CD4-positive, alpha-beta T cell treated with Interleukin-4 for 4 hours (primary cell): ENCODE measurements at regions not wholly inside any gene's neighbourhood (a gene's known extent, or its start where the extent isn't known, plus 50 kb on each side); places are given as distances from the start of the nearest gene placed in this dataset.
A peak's percentile ranks its signal among the peaks of the same experiment; 100 is the strongest.

ENCODE experiments used
- DNase-seq: peaks from one replicate; pipeline ENCODE4 v3.0.0-alpha.2; 2020

DNA sequence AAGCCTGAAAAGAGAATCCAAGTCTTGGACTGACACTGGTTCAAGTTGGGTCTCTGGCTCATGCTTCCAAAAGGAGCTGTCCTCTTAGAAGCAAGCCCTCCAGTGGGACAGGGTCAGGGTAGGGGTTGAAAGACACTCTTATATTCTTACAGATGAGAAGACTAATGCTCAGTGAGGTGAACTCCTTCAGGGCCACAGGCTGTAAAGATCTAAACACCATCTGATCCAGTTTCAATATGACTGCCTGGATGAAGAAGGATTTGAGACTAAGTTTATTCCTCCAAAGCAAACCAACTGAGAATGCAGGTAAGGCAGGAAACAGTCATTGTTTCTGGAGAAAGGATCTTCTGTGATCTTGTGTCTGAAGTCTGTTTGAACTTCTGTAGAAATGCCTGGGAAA, 99.0 kb upstream of the TAB2 start:
- peak; percentile 42 for DNase-seq

DNA sequence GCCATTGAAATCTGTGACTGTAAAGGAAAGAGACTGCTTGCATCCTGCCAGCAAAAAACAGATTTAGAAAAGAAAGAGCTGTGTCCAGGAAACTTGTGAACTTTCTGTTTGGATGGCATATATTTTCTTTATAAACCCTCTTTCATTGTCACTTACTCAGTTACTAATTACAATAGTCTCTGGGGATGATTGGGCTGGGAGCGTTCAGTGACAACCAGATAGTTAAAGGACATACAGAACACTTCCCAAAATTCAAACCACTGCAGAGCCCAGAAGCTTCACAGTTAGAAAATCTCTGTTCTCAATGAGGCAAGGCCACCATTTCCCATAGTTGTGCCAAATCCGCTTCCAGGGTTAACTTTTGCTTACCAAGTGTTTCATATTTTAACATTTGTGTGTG, 98.6 kb upstream of the TAB2 start:
- DNase-seq: no peak

DNA sequence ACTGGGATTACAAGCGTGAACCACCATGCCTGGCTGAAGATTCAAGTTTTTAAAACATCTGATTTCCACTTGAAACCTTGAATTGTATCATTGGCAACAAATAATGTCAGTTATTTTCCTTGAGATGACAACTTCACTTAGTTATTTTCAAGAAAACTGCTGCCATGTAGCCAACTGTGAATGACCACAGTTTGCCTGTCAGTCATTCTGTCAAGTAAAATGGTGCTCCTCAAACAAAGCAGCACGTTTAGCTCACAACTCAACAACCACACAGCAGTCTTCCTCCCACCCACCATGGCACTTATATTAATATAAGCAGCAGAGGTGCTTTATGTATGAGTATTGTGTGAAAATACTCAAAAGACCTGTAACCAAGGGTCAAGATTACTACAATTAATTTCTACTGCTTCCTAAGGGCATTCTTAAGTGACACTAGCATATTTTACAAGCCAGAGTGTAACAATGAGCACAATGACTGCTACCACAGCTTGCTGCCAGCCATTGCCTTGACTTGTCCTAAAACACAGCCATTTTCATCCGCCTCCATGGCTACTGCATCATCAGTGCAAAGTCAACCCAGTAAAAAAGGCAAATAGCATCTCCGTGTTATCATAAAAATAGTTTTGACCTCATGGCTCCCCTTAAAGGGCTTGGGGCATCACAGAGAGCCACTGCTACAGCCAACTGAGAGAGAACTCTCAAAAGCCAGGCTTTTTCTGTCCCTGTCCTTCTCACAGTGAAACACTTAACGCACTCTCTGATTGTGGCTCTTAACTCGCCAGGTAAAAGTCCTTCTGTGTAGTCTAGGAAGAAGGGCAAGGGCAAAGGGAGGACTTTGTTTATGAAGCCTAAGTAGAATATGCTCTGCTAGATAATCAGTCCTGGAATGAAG, 96.4 kb upstream of the TAB2 start:
- DNase-seq: no peak

DNA sequence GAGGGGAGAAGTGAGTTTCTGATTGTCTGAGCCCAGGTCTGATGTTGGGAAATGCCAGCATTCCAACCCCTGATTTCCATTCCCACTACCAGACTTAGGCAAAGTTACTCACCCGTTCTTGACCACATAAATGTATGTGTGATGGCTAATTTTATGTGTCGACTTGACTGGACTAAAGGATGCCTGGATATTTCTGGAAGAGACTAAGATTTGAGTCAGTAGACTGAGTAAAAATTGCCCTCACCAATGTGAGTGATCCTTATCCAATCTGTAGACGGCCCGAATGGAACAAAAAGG, 95.8 kb upstream of the TAB2 start:
- no peak for DNase-seq

DNA sequence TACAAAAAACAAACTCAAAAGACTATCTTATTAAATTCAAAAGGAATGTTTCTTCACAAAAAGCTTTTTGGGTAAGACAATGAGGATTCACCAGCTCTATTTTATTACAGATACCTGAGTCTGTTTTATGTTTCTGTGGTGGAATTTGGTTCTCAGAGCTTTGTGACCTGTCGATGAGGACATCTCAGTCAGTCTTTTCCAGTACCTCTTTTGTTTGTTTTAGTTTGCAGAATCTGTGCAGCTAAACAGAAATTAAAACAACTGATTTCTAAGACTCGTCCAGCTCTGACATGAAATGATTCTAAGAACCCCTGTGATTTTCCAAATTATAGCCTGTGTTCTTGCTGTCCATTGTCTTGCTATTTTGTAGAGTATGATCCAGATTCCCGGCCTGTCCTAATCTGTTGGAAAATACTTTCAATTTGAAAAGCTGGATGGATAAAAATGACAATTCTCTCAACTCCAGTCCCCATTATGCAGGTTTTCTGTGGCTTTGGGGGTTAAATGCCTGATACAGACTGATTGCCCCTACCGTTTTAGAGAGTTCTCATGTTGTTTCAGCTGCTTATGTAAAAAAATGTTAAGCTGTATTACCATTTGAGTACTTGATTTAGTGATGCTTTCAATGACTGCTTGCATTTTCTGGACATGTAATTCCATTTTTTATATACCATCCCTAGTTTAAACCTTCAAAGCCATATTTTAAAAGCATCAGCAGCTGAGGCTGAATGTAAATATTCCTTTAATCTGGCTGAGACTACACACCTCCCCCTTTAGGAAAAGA, 94.2 kb upstream of the TAB2 start:
- DNase-seq: no peak

DNA sequence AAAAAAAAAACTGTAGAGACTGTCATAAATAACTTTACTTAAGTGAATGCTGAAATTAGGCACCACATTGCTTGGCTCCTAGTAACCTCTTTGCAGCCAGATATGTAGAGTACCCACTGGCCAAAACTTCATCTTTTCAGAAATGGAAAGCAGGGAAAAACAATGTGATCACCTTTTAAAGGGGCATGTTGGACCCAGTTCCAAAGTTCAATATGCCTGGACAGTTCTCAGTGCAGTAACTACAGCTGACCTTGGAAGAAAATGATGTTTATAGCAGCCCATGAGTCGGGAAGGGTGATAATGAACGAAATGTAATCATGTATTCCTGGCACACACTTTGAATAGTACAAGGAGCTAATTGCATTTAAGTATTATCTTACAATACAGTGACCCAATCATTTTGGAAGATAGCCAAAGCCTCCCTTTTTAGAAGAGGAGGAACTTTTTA, 93.6 kb upstream of the TAB2 start:
- DNase-seq: no peak

DNA sequence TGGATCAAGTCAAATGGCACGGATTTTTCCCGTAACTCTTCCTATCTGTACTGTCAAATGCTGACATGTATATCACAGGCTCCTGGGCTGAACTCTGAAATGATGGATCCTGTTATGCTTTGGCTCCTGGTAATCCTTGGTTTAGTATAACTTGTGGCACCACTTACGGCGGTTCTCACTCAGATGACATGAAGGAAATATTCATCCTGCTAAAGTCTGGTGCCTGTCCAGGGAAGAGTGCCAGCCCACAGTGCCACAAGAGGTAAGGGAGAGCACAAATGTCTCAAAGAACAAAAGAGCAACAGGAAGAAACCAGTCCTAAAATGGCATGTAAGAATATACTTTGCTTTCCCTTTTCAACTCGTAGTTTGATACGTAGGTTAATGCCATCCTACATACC, 93.1 kb upstream of the TAB2 start:
- no peak for DNase-seq

DNA sequence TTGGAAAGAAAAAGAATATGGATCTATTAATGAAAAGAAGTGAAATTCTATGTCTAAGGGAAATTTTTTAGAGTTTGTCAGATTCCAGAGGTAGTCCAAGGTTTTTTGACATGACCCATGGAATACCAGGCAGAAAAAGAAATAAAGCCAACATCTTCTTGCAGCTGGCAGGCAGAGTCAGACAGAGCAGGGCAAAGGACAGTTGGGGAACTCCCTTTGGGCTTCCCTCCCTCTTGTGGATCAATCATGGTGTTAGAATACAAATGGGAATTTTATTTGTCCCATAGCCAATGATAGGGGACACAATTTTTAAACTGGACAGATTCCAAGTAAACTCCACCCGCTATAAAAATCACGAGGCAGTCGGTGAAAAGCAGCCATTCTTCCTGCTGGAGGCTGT, 92.1 kb upstream of the TAB2 start:
- DNase-seq: no peak

DNA sequence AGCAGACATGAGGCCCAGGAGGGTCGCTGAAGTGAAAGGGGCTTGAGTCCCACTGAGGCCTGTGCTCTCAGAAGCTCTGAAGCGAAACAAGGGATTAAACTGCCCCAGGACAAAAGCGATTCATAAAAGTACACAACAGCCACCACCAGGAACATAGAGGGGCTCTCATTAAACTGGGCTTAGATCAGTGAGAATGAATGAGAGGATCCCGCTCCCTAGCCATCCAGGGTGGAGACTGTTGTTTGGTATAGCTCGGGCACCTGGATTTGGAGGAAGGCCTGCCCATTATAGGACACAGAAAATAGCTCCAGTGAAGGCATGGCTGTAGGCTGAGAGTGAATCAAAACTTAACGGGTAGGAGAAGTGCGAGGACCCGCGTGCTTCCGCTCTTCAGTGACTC, 91.6 kb upstream of the TAB2 start:
- no peak for DNase-seq

DNA sequence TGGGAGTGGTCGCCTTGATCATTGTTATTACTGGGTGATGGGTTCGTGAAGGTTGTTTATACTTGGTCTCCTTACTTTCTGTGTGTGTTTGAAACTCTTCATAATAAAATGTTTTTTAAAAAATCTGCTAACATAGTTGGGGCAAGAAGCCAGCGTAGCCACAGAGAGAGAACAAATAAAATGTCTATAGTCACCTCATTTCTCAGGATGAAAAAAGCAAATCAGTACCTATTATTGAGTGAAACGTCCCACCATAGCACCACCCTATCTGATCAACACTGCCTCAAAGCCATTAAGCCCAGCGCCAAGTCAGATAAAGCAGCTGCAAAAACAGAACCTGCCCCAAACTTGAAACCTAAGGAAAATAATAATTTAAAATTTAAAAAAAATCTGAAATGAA, 89.7 kb upstream of the TAB2 start:
- DNase-seq: no peak

DNA sequence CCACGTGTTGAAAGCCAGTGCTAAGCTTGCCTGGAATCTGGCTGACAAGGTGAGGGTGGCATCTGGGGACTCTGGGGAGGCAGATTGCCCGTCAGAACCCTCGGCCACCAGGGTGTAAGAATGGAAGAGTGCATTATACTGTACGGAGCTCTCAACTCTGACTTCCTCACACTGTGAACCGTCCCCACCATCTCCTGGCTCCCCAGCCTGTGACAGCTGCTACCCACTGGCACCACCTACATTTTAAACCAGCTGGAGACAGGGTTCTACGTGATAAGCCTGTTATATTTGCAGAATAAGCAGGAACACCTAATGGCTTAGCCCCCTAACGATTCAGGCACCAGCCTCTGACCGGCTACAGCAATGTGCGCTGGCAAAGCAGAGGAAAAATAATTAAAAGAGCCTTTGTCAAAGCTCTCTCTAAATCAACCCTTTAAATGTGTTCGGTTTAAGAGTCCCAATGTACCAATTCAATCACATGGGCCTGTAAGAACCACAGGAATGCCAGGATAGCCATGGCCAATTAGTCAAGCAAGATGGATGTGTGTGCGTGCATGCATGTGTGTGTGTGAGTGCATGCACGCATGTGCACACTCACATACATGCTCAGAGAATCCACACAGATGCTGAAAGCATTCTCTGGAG, 89.1 kb upstream of the TAB2 start:
- DNase-seq: no peak

DNA sequence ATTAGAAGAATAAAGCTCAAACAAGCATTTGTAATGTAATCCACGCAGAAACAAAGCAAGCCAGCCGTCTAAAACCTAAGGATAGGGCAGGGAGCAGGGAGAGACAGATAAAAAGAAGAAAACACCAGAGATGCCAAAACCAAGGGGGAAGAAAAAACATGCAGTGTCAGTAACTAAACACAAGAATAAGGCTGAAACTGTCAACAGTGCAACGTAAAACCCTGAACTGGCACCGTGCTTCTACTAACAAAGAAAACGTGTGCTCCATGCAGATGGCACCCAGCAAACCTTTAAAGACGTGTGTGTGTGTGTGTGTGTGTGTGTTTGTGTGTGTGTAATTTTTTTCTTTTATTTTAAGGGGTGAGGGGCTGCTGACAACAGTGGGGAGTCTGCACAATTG, 88.4 kb upstream of the TAB2 start:
- DNase-seq: no peak

DNA sequence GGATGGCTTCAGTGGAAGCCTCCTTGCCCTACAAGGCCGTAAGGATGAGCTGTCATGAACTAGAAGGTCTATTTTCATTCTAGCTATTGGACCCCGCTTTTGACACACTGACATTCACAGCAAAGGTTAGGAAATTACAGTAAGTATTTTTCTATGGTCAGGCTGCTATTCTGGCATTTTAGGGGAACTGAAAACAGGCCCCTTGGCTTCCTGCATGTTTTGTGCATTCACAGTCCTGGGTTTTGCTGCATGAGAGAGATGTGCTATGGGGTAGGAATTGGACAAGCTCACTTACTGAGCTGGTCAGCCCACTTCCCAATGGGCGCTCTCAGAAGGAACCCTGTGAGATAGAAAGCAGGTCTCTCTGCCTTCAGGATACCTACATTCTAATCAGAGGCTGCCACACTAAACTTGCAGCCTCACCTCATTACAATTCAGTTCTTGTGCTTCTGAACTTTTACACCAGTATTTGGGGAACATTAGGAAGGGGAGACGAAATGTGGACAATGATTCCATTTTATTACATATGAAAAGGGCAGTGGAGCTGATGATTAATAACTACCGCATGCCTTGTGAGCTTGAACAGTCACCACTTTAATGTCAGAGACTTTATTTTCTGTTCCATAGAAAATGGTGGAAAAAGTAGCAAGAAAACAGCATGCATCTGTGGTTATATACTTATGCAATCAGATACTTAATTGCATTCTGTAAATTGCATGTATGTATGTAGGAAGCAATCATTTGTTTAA, 86.6 kb upstream of the TAB2 start:
- DNase-seq: no peak

DNA sequence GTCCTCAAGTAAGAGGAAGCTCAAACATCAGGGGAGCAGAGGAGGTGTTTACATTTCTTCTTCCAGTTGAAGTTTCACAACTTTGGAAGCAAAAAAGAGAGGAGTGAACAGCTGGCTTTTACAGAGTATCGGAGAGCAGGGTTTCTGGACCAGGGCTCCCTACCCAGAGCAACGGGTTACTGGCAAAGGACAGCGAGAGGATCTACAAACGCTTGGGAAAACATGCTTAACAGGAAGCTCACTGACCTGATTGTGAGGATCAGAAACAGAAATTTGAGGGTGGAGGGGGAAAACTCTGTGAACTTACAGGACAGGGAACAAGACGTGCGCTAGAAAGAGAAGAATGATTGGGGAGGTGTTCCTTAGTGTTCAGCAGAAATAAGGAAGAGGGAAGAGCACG, 85.7 kb upstream of the TAB2 start:
- no peak for DNase-seq

DNA sequence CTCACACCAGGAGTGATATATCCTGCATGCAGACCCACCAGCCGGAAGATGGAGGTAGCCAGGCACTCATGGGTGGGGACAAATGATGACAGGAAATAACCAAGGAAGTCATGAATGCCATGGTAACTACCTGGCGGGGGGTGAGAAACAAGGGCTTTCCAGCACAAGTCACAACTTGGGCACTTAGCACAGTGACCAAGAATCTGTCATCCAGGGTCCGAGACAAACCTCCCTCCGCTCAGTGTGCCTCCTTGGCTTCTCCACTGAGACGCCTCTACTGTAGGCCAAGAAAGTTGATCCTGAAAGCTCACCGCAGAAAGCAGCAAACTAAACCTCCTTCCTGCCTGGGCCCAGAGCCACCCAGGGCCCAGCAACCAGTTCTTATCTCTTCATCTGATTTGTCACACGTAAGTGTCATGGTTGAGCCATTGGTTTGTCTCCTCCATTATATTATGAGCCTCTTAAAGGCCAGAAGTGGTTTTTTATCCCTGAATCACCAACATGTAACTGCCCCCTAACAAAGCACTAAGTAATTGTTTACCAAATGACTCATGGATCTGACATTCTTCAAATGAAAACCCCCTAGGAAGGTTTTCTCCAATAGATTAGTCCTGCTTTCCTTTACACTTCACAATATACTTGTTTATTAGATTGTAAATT, 84.3 kb upstream of the TAB2 start:
- peak; percentile 90 for DNase-seq

DNA sequence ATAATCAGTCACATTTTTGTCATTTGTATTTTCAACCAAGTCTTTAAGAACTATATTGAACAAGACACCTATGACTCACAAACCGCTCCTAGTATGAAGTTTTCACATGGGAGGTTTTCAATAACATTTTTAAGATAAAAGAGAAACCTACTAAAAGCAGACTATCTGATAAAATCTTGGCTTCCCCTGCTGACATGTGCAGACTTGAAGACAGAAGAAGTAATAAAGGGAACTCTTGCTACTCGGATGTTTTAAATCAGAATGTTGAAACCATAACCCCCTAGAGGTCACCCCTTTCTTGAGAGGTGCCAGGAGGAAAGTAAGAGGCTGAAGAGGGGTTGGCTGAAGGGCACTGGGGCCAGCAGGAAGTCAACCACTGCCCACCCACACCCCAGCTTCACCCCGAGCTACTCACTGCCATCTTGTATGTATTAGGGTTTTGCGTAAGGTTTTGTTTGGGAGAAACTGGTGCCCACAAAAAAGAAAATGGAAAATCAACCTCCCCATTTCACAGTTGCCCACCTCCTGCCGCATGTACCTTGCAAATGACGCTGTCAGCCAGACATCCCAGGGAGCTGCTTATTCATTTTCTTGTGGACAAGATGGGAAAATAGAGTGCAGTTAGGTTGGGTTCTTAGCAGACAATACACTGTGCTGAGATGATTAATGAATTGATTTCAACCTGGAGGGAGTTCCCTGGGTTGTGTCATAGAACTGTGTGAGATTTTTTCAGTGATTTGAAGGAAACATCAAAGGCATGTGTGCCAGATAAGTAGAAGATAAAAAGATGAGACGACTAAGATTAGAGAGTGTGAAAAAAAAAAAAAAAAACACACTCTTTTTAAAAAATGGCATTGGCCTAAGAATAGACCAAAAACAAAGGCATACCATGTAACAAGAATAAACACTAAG, 83.2 kb upstream of the TAB2 start:
- DNase-seq: peak; percentile 91

DNA sequence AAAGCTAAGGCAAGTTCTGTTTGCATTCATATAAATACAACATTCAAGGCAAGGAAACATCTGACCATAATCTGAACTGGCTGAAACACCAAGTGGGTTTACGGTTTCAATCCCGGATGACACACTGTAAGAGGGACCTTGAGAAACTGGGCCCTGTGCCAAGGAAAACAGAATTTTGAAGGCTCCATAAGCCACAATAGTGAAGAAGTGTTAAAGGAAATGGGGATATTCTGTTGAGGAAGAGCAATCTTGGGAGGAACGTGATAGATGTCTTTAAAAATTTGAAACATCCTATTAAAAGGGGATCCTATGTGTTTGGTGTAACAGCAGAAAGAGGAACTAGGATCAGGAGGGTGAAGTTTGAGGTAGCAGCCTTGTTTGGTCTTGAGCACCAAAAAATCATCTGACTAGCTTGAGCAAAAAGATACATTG, 82.4 kb upstream of the TAB2 start:
- no peak for DNase-seq

DNA sequence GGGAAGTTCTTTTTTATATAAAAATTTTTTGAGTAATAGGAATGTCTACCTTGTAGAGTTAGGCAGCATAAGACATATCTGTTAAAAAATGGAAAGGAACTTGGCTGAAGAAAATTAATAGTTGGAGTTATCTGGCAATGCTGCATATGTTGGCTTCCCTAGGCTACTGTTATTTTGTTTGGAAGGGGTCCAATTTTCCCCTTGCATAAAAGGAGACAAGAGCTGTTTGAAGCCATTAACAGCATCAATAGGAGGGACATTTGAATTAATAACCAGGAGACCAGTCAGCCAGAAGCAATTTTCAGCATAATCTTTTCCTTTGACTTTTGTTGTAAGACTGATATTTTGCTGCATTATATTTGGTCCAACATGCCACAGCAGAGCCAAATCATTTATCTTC, 80.9 kb upstream of the TAB2 start:
- DNase-seq: no peak

DNA sequence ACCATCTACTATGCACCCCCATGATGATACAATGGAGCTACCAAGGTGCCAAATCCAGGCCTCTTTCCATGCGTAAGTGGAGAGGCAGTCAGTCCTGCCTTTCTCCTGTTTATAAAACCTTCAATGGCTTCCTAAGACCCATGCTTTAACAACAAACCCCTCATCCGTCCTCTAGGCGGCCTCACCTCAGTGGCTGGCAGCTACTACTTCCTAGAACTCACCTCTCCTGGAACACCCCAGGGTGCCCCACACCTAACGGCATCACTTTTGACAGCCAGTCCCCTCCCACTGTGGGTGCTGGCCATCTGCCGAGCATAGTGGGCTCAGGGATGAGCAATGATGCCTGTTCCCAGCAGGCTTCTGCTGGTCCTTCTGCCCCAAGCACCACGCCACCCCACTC, 80.0 kb upstream of the TAB2 start:
- DNase-seq: no peak

DNA sequence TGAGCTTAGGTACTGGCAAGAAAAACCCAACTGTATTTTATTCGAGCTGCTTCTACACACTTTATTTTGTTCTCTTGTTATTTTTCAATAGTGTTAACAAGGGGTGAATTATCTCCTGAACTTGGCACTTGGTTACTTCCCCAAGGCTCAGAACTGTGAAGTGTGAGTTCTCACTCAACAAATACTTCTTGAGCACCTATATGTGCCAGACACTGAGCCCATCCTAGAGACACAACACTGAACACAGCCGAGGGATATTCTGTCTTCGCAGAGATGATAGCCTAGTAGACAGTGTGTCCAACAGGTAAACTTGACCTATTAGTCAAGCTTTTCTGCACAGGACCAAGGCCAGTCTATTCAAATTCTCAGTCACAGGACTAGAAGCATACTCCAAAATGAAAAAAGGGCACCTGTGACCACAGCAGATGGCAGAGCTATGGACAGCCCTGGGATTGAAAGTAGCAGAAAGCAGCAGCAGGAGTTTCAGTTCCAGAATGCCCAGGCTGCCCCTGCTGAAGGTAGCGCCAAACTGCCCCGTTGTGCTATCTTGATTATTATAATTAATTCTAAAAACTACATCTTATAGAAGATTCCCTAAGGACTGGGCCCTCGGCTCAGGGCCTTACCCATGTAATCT, 77.8 kb upstream of the TAB2 start:
- no peak for DNase-seq

DNA sequence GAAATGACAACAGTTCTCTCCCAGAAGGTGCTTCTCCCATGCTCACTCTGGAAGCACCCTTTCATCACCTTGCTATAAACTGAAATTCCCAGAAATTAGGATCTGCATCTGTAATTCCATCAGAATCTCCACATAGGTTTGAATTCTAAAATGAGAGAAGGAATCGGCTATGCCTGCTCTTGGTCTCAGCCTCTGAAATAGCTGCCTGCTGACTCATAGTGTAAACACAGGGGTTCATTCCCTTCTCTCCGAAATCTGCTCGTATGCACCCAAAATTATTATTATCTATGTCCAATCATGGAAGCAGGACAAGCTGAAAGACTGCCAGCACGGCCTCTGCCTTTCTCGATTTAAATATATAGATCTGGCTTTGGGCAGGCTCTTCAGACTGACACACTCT, 74.6 kb upstream of the TAB2 start:
- DNase-seq: no peak
